Heart left ventricle (tissue), 16 donors: ENCODE measurements at regions not wholly inside any gene's neighbourhood (a gene's known extent, or its start where the extent isn't known, plus 50 kb on each side); places are given as distances from the start of the nearest gene placed in this dataset.

Source experiments
- ATAC-seq, 4 donors: fragments of 200-7000 bp; cut with Tn5 transposase; one replicate each; pipeline ENCODE4 v1.9.1; 2020 to 2022; ENCODE audit warnings: moderate library complexity in 4 of 4, mild to moderate bottlenecking in 3 of 4, moderate number of reproducible peaks in 1 of 4
- DNase-seq, 5 donors: peaks; one replicate each; pipeline ENCODE4 v3.0.0-alpha.2; 2020
- H3K27ac ChIP-seq, 12 donors: fragments of 200-600 bp; sonication (generic) in 4 of 12; one replicate each; pipeline versions ENCODE4 v1.5.0 to v1.8.0; 2016 to 2022; ENCODE audit warnings: mild to moderate bottlenecking in 2 of 12
- H3K27me3 ChIP-seq, 9 donors: fragments of 200-600 bp; sonication (generic) in 2 of 9; one replicate each; pipeline versions ENCODE4 v1.5.1 to v1.8.0; 2016 to 2022; ENCODE audit warnings: mild to moderate bottlenecking in 3 of 9
- H3K36me3 ChIP-seq, 9 donors: fragments of 200-600 bp; sonication (generic) in 2 of 9; one replicate each; pipeline versions ENCODE4 v1.5.0 to v1.8.0; 2018 to 2022; ENCODE audit warnings: mild to moderate bottlenecking in 2 of 9
- H3K4me1 ChIP-seq, 12 donors: fragments of 200-600 bp; sonication (generic) in 4 of 12; one replicate each; pipeline versions ENCODE4 v1.5.0 to v1.8.0; 2016 to 2022; ENCODE audit warnings: mild to moderate bottlenecking in 3 of 12
- H3K4me3 ChIP-seq, 12 donors: fragments of 200-600 bp; sonication (generic) in 4 of 12; one replicate each; pipeline versions ENCODE4 v1.5.0 to v1.8.0; 2017 to 2022; ENCODE audit warnings: mild to moderate bottlenecking in 9 of 12, moderate library complexity in 4 of 12
- H3K9me3 ChIP-seq, 12 donors: fragments of 200-600 bp; sonication (generic) in 4 of 12; one replicate each; pipeline versions ENCODE4 v1.5.0 to v1.8.0; 2016 to 2022; ENCODE audit warnings: mild to moderate bottlenecking in 1 of 12
- POLR2A ChIP-seq, 2 donors: fragments of 450-650 bp; IDR thresholded peaks; one replicate each; pipeline ENCODE4 v1.6.1; 2017; ENCODE audit warnings: antibody characterized with exemption in 2 of 2, mild to moderate bottlenecking in 2 of 2, moderate library complexity in 2 of 2
- whole genome bisulfite sequencing, 4 donors: extraction: QIAGEN DNeasy Blood & Tissue Kit in 2 of 4; methylation state at CpG; one replicate each; pipeline versions ENCODE4 v1.1.5 to v1.1.7; 2013 to 2018; 5-methylcytosine and 5-hydroxymethylcytosine counted together
- intact Hi-C, 10 donors: fragments of 100-400 bp; cut with DNase I; formaldehyde crosslinking; loops; one replicate each; pipeline versions ENCODE4 v1.11.1 to v1.14.2; 2022
- TF ChIP-seq, protein P1 (sequence below), 12 donors: fragments of 200-600 bp; sonication (generic) in 4 of 12; IDR thresholded peaks; one replicate each; pipeline versions ENCODE4 v1.5.0 to v1.8.0; 2018 to 2022; ENCODE audit warnings: antibody characterized with exemption in 12 of 12, mild to moderate bottlenecking in 5 of 12
- donor health status: ischemic (EF 13 %, LVEDD 7.1; RV severe dilation, severe dysfunction).
- donor health status: healthy with polysubstance abuse.
- donor health status: DM: no; HTN: yes; CAD: no.
- donor health status: DM: no; HTN: no; CAD: no.
- donor health status: ischemic (EF 25% LVEDD 6.9; RV normal size, moderate dysfunction).
- donor health status: ischemic (EF 25% LVEDD 5.7; RV mildly dilated, moderate dysfunction).
- donor health status: healthy.
- donor health status: DM: yes; HTN: yes; CAD: no.
- donor health status: ischemic (EF 35%, LVEDD 5.7; RV mildly dilated, moderate dysfunction).
- donor health status: nonischemic (EF 11% LVEDD 7.7; RV severe dilation, severe dysfunction).
- donor health status: DM: yes; HTN: yes; CAD: no.
- donor health status: PGD.
- donor health status: ischemic (EF 29% LVEDD 5.4; RV normal size, mild dysfunction).
- donor health status: nonischemic (EF 23%, LVEDD 6.1; RV moderate dilation, normal function).

DNA sequence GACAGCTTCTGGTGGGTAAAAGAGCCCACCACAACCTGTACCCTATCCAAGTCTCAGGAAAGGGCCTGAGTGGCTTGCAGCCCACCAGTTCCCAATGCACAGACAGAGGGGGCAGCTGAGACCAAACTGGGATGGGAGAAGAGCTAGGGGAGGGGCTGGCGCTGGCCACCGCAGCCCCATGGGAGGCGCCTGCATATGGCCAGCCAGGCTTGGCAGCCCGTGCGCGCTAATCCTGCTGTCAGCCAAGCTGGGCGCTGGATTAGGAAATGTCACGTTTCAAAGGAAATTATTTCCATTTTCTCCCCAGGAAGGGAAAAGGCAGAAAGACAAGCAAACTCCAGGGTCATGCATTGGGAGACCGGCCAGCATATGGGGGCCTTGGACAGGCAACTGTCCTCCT lies 236.8 kb downstream of the BUD13 start:
- DNase-seq: no peak
- no peak for TF ChIP-seq POLR2A (IDR thresholded peaks at IDR 0.05)
- TF ChIP-seq, protein P1, sequence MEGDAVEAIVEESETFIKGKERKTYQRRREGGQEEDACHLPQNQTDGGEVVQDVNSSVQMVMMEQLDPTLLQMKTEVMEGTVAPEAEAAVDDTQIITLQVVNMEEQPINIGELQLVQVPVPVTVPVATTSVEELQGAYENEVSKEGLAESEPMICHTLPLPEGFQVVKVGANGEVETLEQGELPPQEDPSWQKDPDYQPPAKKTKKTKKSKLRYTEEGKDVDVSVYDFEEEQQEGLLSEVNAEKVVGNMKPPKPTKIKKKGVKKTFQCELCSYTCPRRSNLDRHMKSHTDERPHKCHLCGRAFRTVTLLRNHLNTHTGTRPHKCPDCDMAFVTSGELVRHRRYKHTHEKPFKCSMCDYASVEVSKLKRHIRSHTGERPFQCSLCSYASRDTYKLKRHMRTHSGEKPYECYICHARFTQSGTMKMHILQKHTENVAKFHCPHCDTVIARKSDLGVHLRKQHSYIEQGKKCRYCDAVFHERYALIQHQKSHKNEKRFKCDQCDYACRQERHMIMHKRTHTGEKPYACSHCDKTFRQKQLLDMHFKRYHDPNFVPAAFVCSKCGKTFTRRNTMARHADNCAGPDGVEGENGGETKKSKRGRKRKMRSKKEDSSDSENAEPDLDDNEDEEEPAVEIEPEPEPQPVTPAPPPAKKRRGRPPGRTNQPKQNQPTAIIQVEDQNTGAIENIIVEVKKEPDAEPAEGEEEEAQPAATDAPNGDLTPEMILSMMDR (IDR thresholded peaks at IDR 0.05): no peak
- intact Hi-C loops: no loop called here
- H3K27ac ChIP-seq: no peak overlapping the region
- no peaks in the 10 kb centered on the region for H3K4me1 ChIP-seq
- no peak for ATAC-seq
- H3K27me3 ChIP-seq: peaks cover 0 to 62% (median 5%) of the 10 kb centered on the region in 9 donors
- WGBS, 4 donors: 49 to 66% (median 56%) methylated on average over 9 of the region's 9 CpGs
- H3K9me3 ChIP-seq: peaks cover 0 to 7% (median 0%) of the 10 kb centered on the region in 12 donors
- no peaks in the 10 kb centered on the region for H3K36me3 ChIP-seq
- no peak overlapping the region for H3K4me3 ChIP-seq

DNA sequence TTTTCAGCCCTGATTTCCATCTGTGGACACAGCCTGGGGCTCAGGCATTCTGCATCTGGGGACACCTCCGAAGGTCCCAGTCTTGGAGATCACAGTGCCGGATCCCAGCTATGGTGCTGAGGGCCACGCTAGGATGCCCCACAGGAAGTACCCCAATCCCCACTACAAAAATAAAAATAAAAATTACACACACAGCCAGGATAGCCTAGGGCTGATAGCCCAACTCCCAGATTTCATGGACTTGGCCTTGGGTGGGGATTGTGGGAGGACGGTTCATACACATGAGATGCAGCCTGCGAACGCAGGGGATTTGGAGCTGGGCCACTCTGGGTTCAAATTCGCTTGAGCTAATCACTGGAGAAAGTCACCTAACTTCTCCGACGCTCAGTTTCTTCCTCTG lies 237.7 kb downstream of the BUD13 start:
- Histone ChIP-seq H3K9me3 (peaks cover 0 to 14% (median 0%) of the 10 kb centered on the region in 12 donors), H3K4me1 (no peaks in the 10 kb centered on the region), H3K27ac (no peak overlapping the region), H3K4me3 (no peak overlapping the region), H3K36me3 (no peaks in the 10 kb centered on the region), H3K27me3 (peaks cover 0 to 61% (median 9%) of the 10 kb centered on the region in 9 donors)
- no peak for DNase-seq
- no peak for ATAC-seq
- TF ChIP-seq, protein P1 (IDR thresholded peaks at IDR 0.05): no peak
- no peak for TF ChIP-seq POLR2A (IDR thresholded peaks at IDR 0.05)
- intact Hi-C loops: no loop called here
- 87 to 96% (median 91%) methylated on average over 9 of the region's 9 CpGs for WGBS, 4 donors

DNA sequence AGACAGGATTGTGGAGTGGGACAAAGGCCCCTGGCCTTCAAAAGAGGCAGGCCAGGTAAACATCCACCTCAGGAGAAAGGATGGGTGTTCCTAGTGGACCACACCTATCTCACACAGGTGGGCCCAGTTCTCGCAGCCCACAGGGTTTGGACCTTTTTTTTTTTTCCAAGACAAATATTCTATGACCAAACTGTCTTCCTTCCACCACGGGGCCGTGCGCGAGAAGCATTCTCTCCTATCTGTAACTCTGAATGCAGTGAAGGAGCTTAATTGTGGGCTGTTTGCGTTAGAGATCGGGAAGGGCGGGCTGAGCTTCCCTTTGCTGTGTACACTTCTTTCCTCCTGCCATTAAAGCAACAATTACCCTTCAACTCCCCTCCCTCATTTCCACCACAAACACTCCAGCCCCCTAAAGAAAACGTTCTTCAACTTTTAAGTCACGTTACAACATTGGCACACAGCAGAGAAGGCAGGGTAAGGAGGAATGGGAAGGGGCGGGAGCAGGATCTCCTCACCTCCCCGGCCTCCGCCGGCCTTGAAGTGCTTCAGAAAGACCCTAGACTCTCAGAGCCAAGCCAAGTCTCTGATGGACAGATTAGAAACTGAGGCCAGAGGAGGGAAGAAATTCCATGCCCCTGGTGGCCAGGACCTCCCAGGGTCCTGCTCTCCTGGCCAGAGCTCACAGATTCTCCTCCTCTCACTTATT lies 238.4 kb downstream of the BUD13 start:
- no peaks in the 10 kb centered on the region for H3K36me3 ChIP-seq
- peaks cover 0 to 13% (median 0%) of the 10 kb centered on the region in 12 donors for H3K9me3 ChIP-seq
- H3K4me1 ChIP-seq: no peaks in the 10 kb centered on the region
- intact Hi-C loops: no loop called here
- no peak for TF ChIP-seq POLR2A (IDR thresholded peaks at IDR 0.05)
- TF ChIP-seq, protein P1 (IDR thresholded peaks at IDR 0.05): no peak
- ATAC-seq (no peak), DNase-seq (no peak)
- H3K27ac ChIP-seq: no peak overlapping the region
- H3K4me3 ChIP-seq: no peak overlapping the region
- peaks cover 0 to 63% (median 9%) of the 10 kb centered on the region in 9 donors for H3K27me3 ChIP-seq
- 64 to 73% (median 69%) methylated on average over 14 of the region's 14 CpGs for WGBS, 4 donors

DNA sequence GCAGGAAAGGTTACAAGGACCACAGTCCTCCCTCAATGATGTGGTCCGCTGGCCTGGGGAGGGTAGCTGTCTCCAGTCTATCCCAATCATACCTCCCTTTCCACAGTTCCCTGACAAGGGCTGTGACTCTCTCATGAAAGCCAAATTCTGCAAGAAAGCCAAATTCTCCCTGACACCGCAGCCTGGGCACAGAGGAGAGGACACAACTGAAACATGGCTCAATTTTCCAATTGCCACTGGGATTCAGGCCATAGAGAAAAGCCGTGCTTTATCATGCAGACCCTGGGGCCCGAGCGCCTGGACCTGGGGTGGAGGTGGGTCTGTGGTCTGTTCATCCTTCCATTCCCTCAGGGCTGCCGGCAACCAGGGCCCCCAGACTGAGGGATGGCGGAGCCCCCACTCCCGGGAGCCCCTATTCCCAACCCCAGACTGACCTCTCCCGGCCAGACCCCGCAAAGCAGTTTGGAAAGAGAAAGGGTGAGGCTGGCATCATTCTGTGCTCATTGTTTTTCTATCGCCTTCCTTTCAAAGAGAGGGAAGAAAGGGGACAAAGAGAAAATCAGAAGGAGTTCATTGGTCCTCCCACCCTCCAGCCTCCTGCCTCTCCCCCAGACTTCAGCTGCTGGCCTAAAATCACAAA lies 239.5 kb downstream of the BUD13 start:
- no peaks in the 10 kb centered on the region for H3K4me1 ChIP-seq
- H3K4me3 ChIP-seq: no peak overlapping the region
- H3K27me3 ChIP-seq: peaks cover 0 to 65% (median 9%) of the 10 kb centered on the region in 9 donors
- no peak for DNase-seq
- no peak overlapping the region for H3K27ac ChIP-seq
- 42 to 54% (median 50%) methylated on average over 11 of the region's 11 CpGs for WGBS, 4 donors
- peak in 1 of 4 donors; percentile 18 for ATAC-seq
- TF ChIP-seq, protein P1 (IDR thresholded peaks at IDR 0.05): peak in 3 of 12 donors; percentile 4 to 17 (median 5)
- no peak for TF ChIP-seq POLR2A (IDR thresholded peaks at IDR 0.05)
- peaks cover 0 to 10% (median 0%) of the 10 kb centered on the region in 12 donors for H3K9me3 ChIP-seq
- no peaks in the 10 kb centered on the region for H3K36me3 ChIP-seq
- intact Hi-C loops: no loop called here
